ENCODE measurements at regions not wholly inside any gene's neighbourhood (a gene's known extent, or its start where the extent isn't known, plus 50 kb on each side); places are given as distances from the start of the nearest gene placed in this dataset.

DNA sequence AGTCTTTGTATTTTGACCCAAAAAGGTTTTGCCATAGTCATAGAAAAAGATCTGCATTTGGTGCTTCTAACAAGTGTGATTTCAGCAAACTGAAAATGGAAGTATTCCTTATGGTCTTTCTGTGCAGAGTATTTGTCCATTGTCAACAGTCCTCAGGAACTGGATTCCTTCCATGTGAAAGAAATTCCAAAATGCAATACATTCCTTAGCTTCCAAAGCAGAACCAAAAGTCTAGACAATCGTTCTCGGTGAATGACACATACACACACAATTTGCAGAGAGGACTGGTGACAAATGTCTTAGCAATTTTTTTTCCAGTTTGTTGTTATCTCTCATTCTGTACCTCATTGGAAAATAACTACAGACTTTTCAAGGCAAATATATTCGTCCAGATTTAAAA lies 562.2 kb upstream of the SLIT2 start:
- DNase-seq (ENCODE audit: low spot score), result no peak
- H3K4me3 Mint-ChIP-seq (ENCODE audit: unreplicated experiment), result no peak overlapping the region

GRCh38 chr4:19686456-19686855 lies 565.2 kb upstream of the SLIT2 start:
- Mint-ChIP-seq H3K36me3 (ENCODE audit: low read depth, unreplicated experiment) (no peaks in the 10 kb centered on the region), H3K4me1 (ENCODE audit: unreplicated experiment) (no peaks in the 10 kb centered on the region), H3K4me3 (ENCODE audit: unreplicated experiment) (no peak overlapping the region), H3K9me3 (ENCODE audit: unreplicated experiment) (no peaks in the 10 kb centered on the region), H3K27me3 (ENCODE audit: unreplicated experiment) (no peaks in the 10 kb centered on the region), H3K27ac (ENCODE audit: unreplicated experiment) (no peak overlapping the region)
- TF ChIP-seq, protein P1, sequence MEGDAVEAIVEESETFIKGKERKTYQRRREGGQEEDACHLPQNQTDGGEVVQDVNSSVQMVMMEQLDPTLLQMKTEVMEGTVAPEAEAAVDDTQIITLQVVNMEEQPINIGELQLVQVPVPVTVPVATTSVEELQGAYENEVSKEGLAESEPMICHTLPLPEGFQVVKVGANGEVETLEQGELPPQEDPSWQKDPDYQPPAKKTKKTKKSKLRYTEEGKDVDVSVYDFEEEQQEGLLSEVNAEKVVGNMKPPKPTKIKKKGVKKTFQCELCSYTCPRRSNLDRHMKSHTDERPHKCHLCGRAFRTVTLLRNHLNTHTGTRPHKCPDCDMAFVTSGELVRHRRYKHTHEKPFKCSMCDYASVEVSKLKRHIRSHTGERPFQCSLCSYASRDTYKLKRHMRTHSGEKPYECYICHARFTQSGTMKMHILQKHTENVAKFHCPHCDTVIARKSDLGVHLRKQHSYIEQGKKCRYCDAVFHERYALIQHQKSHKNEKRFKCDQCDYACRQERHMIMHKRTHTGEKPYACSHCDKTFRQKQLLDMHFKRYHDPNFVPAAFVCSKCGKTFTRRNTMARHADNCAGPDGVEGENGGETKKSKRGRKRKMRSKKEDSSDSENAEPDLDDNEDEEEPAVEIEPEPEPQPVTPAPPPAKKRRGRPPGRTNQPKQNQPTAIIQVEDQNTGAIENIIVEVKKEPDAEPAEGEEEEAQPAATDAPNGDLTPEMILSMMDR (IDR thresholded peaks at IDR 0.05; ENCODE audit: unreplicated experiment), result no peak
- DNase-seq (ENCODE audit: low spot score), result no peak

More for the DNA sequence above, 562.2 kb upstream of the SLIT2 start:
- H3K27ac Mint-ChIP-seq (ENCODE audit: unreplicated experiment), result no peak overlapping the region
- H3K9me3 Mint-ChIP-seq (ENCODE audit: unreplicated experiment), result no peaks in the 10 kb centered on the region
- TF ChIP-seq, protein P1 (IDR thresholded peaks at IDR 0.05; ENCODE audit: unreplicated experiment), result no peak
- no peaks in the 10 kb centered on the region for H3K36me3 Mint-ChIP-seq (ENCODE audit: low read depth, unreplicated experiment)
- no peaks in the 10 kb centered on the region for H3K27me3 Mint-ChIP-seq (ENCODE audit: unreplicated experiment)
- peaks cover 13% of the 10 kb centered on the region for H3K4me1 Mint-ChIP-seq (ENCODE audit: unreplicated experiment)

DNA sequence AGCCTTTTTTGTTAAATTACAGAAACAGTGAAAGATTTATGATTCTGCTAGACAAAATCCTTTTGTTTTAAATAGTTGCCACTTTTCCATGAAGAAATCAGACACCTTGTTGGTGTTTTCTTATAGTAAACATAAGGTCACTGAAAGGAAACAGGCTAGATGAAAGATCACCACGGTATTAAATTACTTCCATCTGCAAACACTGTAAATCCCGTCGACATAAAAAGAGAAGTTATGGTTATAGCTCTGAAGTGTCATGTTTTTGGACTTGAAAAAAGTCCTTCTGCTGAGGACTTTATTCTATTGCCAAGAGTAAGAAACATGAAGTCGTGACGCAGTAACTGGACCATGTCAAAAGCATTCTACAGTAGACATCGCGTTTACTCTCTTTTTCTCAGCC lies 567.6 kb upstream of the SLIT2 start:
- DNase-seq (ENCODE audit: low spot score), result no peak
- TF ChIP-seq, protein P1 (IDR thresholded peaks at IDR 0.05; ENCODE audit: unreplicated experiment), result no peak
- H3K4me1 Mint-ChIP-seq (ENCODE audit: unreplicated experiment), result no peaks in the 10 kb centered on the region
- no peak overlapping the region for H3K4me3 Mint-ChIP-seq (ENCODE audit: unreplicated experiment)
- H3K36me3 Mint-ChIP-seq (ENCODE audit: low read depth, unreplicated experiment), result no peaks in the 10 kb centered on the region
- no peak overlapping the region for H3K27ac Mint-ChIP-seq (ENCODE audit: unreplicated experiment)
- H3K9me3 Mint-ChIP-seq (ENCODE audit: unreplicated experiment), result no peaks in the 10 kb centered on the region
- no peaks in the 10 kb centered on the region for H3K27me3 Mint-ChIP-seq (ENCODE audit: unreplicated experiment)

DNA sequence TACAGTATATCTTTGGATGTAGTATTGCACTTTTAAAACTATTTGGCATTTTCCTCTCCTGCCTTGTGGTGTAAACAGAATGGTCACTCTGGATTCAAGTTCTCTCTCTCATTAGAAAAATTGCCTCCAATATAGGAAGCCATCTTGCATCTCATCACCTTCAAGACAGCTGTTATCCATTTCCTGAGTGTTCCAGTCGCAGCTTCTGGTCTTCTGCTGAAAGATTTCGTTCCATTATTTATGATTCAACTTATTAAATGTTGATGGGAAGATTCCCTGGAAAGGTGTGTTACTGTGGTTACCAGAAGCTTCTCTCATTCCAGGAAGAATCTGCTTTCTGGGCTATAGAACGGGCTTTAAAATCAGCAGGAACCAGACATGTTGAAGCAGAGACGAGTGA lies 568.3 kb upstream of the SLIT2 start:
- no peak overlapping the region for H3K4me3 Mint-ChIP-seq (ENCODE audit: unreplicated experiment)
- no peaks in the 10 kb centered on the region for H3K36me3 Mint-ChIP-seq (ENCODE audit: low read depth, unreplicated experiment)
- H3K27ac Mint-ChIP-seq (ENCODE audit: unreplicated experiment), result no peak overlapping the region
- TF ChIP-seq, protein P1 (IDR thresholded peaks at IDR 0.05; ENCODE audit: unreplicated experiment), result no peak
- no peaks in the 10 kb centered on the region for H3K27me3 Mint-ChIP-seq (ENCODE audit: unreplicated experiment)
- H3K9me3 Mint-ChIP-seq (ENCODE audit: unreplicated experiment), result no peaks in the 10 kb centered on the region
- DNase-seq (ENCODE audit: low spot score), result no peak
- no peaks in the 10 kb centered on the region for H3K4me1 Mint-ChIP-seq (ENCODE audit: unreplicated experiment)

DNA sequence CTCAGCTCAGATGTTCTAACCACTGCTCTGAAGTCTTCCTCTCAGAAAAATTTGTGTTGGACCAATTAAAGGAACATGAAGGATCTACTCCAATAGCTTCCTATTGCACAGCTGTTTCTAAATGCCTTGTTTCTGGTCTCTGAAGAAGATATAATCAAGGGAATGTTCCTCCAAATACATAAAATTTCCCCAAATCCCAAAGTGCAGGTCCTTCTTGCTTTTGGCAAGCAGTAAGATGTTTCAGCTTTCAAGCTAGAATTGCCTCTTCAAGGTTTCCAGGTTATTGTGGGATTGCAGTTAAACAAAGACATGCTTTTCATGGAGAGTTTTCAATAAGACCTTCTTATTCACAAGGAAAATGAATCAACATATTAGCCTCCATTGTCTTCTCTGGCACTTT lies 574.5 kb upstream of the SLIT2 start:
- Mint-ChIP-seq H3K4me1 (ENCODE audit: unreplicated experiment) (no peaks in the 10 kb centered on the region), H3K36me3 (ENCODE audit: low read depth, unreplicated experiment) (no peaks in the 10 kb centered on the region), H3K27me3 (ENCODE audit: unreplicated experiment) (no peaks in the 10 kb centered on the region), H3K4me3 (ENCODE audit: unreplicated experiment) (no peak overlapping the region), H3K9me3 (ENCODE audit: unreplicated experiment) (no peaks in the 10 kb centered on the region), H3K27ac (ENCODE audit: unreplicated experiment) (no peak overlapping the region)
- TF ChIP-seq, protein P1 (IDR thresholded peaks at IDR 0.05; ENCODE audit: unreplicated experiment), result no peak
- DNase-seq (ENCODE audit: low spot score), result no peak

Data from endothelial cell (in vitro differentiated cells).